Ectodermal cell (in vitro differentiated cells): ENCODE measurements at regions not wholly inside any gene's neighbourhood (a gene's known extent, or its start where the extent isn't known, plus 50 kb on each side); places are given as distances from the start of the nearest gene placed in this dataset.

ENCODE experiments used
- H3K27ac ChIP-seq: 2 replicates; pipeline ENCODE4 v1.7.0; 2013; ENCODE audit warnings: mild to moderate bottlenecking, low read depth, low read length; ENCODE audit not compliant: insufficient read depth, poor library complexity, severe bottlenecking
- H3K27me3 ChIP-seq: 2 replicates; pipeline ENCODE4 v1.7.0; 2013; ENCODE audit warnings: mild to moderate bottlenecking, low read length; ENCODE audit not compliant: insufficient read depth, control insufficient read depth, poor library complexity, severe bottlenecking
- H3K36me3 ChIP-seq: one replicate; pipeline ENCODE4 v1.7.0; 2013; ENCODE audit warnings: low read length; ENCODE audit not compliant: control insufficient read depth, insufficient read depth
- H3K4me1 ChIP-seq: one replicate; pipeline ENCODE4 v1.7.0; 2013; ENCODE audit warnings: low read length; ENCODE audit not compliant: control insufficient read depth, insufficient read depth
- H3K4me3 ChIP-seq: 2 replicates; pipeline ENCODE4 v1.7.0; 2013; ENCODE audit warnings: low read depth, low read length, control low read depth; ENCODE audit not compliant: insufficient read depth
- H3K9me3 ChIP-seq: 2 replicates; pipeline ENCODE4 v1.7.0; 2013; ENCODE audit warnings: mild to moderate bottlenecking, low read length, moderate library complexity; ENCODE audit not compliant: control insufficient read depth
- WGBS, 2 experiments: methylation state at CpG; one replicate each; pipeline ENCODE4 v1.1.7; 2013; ENCODE audit warnings: missing lambda C conversion rate in 2 of 2; 5-methylcytosine and 5-hydroxymethylcytosine counted together

DNA sequence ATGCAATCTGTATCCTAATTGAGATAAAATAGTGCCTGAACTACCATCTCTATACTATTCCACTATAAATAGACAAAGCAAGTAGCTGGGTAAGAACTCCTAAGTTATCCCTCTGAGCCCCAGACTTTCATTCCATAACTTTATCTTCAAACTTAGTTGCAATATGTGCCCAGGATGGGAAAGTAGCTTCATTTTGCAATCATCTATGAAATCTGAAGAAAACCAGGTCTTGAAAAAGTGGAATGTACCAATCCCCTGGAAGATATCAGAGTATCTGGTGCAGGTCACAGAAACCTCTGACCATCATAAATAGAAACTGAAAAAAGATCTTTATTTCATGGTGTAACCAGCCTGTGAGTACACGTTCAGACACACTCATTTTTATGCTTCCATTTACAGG lies 78.1 kb upstream of the TMEM178A start:
- Histone ChIP-seq H3K27me3 (no peaks in the 10 kb centered on the region), H3K9me3 (no peaks in the 10 kb centered on the region), H3K4me3 (no peak overlapping the region), H3K4me1 (no peaks in the 10 kb centered on the region), H3K36me3 (no peaks in the 10 kb centered on the region), H3K27ac (no peak overlapping the region)
- WGBS, 2 experiments, result 77 to 83% methylated on average over 1 of the region's 1 CpG

DNA sequence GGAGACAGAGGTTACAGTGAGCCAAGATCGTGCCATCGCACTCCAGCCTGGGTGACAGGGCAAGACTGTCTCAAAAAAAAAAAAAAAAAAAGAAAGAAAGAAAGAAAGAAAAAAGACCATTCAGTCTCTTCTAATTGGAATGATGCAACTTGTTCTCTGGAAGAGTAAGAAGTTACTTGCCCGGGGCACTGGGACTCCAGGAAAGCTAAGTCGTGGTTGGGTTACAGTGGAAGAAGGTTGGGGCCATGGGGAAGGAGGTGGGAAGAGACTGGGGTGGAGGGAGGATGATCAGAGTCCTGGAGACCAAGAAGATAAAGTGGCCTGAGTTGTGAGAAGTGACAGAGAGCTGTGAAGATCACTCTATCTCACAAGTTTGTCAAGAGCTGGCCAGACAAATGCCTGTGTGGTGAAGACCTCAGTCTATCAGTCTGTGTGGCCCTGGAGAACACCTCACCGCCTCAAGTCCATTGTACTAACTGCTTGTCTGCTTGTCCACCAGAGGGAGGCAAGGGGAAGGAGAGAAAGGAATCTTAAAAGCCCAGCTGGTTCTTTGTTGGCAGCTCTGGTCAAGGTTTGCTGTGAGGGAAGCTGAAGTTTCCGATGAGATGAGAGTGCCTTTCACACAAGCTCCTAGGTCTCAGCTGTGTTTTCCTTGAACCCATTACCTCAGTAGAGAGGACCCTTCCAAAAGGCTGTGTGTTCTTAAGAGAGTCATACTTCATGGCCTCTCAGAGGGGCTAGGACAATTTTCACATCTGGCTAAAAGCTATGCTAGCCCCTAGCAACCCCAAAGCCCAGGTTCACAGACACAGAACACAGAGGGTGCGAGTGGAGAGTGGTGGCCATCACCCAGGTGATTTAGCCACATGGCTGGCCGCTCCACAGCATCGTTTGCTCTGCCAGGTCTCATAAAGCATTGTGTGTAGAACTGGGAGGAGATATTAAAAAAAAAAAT lies 72.0 kb upstream of the TMEM178A start:
- 79 to 83% methylated on average over 9 of the region's 9 CpGs for WGBS, 2 experiments
- Histone ChIP-seq H3K36me3 (no peaks in the 10 kb centered on the region), H3K27ac (no peak overlapping the region)

DNA sequence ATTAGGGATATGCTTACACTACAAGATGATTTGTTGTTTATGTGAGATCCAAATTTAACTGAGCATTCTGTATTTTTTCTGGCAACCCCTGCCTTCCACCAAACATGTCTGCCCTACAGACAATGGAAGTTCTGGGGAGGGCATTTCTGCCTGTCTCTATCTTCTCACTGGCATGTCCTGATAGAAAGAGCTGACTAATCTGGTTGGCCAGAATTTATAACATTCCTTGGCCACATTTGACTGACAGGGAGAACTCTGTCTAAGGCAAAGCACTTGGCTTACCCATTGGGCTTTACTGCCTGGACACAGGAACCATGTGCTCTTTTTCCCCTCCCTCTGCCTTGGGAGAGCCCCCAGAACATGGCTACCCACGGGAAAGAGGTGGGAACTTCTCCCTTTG lies 70.6 kb upstream of the TMEM178A start:
- no peaks in the 10 kb centered on the region for H3K36me3 ChIP-seq
- 79 to 82% methylated on average over 1 of the region's 1 CpG for WGBS, 2 experiments
- H3K27me3 ChIP-seq, result no peaks in the 10 kb centered on the region
- H3K4me3 ChIP-seq, result no peak overlapping the region
- no peaks in the 10 kb centered on the region for H3K4me1 ChIP-seq
- H3K9me3 ChIP-seq, result no peaks in the 10 kb centered on the region
- H3K27ac ChIP-seq, result no peak overlapping the region

More for the DNA sequence above, 72.0 kb upstream of the TMEM178A start:
- Histone ChIP-seq H3K27me3 (no peaks in the 10 kb centered on the region), H3K4me3 (no peak overlapping the region), H3K9me3 (no peaks in the 10 kb centered on the region), H3K4me1 (no peaks in the 10 kb centered on the region)

DNA sequence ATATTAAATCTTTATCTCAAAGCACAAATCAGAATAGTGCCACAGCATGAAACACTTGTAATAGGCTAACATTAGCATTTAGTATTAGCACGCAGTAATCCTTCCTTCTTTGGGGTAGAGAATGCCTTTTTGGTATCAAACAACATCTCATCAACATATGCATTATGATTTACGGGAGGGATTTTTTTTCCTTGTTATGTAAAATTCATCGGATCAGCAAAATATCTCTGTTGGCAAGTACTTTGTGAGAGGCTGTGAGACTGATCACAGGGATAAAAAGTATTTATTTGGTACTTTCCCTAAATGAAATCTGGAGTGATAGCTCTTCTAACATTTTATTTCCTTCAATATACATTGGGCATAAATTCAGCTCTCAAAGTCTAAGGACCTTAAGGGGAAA lies 68.4 kb upstream of the TMEM178A start:
- Histone ChIP-seq H3K4me3 (no peak overlapping the region), H3K27me3 (no peaks in the 10 kb centered on the region), H3K4me1 (no peaks in the 10 kb centered on the region), H3K27ac (no peak overlapping the region), H3K36me3 (no peaks in the 10 kb centered on the region), H3K9me3 (no peaks in the 10 kb centered on the region)
- whole genome bisulfite sequencing, 2 experiments, result 82 to 89% methylated on average over 3 of the region's 3 CpGs

DNA sequence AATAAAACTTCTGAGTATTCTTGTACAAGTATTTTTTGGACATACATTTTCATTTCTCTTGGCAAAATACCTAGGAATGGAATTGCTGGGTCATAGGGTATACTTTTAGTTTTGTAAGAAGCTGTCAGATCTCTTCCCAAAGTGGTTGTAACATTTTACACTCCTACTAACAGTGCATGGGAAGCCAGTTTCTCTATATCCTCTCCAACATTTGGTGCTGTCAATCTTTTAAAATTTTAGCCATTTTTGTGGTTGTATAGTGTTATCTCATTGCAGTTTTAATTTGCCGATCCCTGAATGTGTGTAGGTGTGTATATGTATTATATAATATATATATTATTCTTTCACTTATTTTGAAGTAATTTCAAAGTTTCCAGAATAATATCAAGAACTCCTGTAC lies 63.1 kb upstream of the TMEM178A start:
- no CpG with 5 or more reads among the region's 1 CpG for WGBS, 2 experiments
- Histone ChIP-seq H3K27me3 (no peaks in the 10 kb centered on the region), H3K36me3 (no peaks in the 10 kb centered on the region), H3K9me3 (no peaks in the 10 kb centered on the region), H3K4me1 (peaks cover 1% of the 10 kb centered on the region), H3K4me3 (no peak overlapping the region), H3K27ac (no peak overlapping the region)

DNA sequence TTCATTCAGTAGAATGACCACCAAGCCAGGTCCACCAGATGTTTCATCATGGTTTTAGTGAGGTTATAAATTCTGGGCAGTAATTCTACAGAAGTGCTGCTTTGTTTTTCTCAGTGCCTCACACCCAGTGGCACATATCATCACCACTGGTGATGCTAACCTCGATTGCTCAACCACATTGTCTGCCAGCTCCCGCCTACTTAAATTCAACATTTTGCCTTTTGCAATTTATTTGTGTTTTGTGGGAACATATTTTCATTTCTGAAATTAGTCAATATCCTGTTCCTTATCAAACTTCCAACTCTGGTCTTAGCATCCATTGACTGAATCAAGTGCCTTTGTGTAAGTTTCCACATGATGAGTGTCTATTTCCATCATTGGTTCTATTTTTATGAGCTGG lies 62.3 kb upstream of the TMEM178A start:
- Histone ChIP-seq H3K4me1 (peaks cover 8% of the 10 kb centered on the region), H3K9me3 (no peaks in the 10 kb centered on the region), H3K27me3 (no peaks in the 10 kb centered on the region), H3K27ac (no peak overlapping the region), H3K36me3 (no peaks in the 10 kb centered on the region), H3K4me3 (no peak overlapping the region)
- 47 to 50% methylated on average over 2 of the region's 2 CpGs for WGBS, 2 experiments

DNA sequence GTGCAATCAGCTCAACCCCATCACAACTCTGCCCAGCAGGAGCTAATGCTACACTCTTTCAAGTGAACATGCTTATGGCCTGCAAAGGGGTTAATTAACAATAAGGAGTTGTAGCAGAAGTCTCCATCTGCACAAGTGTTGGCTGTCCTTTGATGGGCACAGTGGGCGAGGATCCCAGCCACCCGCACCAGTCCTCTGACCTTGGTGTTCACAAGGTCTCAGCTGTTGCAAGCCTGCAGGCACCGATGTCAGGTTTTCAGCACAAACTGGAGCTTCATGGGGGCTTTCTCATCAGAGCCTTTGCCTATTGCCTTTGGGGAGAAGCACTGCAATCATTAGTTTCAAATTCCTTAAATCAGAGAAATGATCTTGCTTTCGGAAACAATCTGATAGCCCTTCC lies 60.9 kb upstream of the TMEM178A start:
- Histone ChIP-seq H3K36me3 (no peaks in the 10 kb centered on the region), H3K27me3 (no peaks in the 10 kb centered on the region)
- 87 to 91% methylated on average over 4 of the region's 4 CpGs for WGBS, 2 experiments

DNA sequence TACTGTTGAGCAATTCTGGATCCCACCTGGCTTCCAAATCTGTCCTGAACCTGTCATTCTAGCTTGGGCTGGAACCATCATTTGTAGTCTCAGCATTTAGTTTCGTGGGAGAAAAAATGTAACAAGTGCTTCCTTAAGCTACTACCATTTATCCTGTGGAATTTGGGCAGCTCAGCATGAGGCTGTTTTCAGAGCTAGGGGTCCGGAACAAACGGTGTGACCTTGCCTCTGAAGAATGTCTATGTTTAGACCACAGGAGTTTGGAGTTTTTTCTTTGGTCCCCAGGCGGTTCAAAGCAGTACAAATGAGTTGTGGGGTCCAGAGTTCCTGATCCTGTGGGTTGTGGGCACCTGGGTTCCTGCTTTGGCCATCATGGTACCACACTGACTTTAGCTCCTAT lies 59.1 kb upstream of the TMEM178A start:
- no peaks in the 10 kb centered on the region for H3K27me3 ChIP-seq
- no peaks in the 10 kb centered on the region for H3K9me3 ChIP-seq
- WGBS, 2 experiments, result 62 to 79% methylated on average over 4 of the region's 4 CpGs
- H3K4me1 ChIP-seq, result peaks cover 15% of the 10 kb centered on the region
- no peak overlapping the region for H3K27ac ChIP-seq
- no peak overlapping the region for H3K4me3 ChIP-seq
- no peaks in the 10 kb centered on the region for H3K36me3 ChIP-seq

More for the DNA sequence above, 60.9 kb upstream of the TMEM178A start:
- Histone ChIP-seq H3K4me1 (peaks cover 15% of the 10 kb centered on the region), H3K27ac (no peak overlapping the region), H3K4me3 (no peak overlapping the region), H3K9me3 (no peaks in the 10 kb centered on the region)

DNA sequence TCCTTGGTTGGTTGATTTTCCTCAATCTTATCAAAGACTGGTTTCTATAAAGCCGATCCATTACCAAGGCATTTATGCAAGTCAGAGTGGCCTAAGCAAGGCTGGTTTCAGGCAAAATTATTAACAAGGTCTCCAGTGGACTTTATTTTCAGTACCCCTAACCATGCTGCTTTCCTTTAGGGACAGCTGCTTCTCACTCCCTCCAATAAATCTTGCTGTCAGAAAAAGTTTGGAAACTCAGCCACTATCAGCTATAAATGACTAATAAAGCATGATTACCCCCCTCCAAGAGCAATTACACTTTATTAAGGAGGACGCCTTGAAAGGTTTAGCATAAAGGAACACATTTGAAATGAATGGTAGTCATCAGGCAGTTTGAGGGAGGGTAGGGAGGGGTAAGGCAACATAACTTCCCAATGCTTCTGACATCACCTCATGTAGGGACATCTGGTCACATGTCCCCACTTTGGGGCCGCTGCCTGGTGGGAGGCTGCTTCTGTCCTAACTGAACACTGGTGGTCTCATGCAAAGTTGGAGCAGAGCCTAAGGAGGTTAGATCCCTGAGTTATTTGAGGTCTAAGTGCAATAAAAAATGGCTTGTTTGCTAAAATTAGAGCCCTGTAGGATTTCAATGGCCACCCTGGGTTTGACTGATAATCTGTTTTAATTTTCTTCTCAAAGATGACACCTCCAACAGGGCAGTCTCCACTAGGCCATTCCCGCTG lies 58.0 kb upstream of the TMEM178A start:
- H3K36me3 ChIP-seq, result no peaks in the 10 kb centered on the region
- WGBS, 2 experiments, result 74 to 81% methylated on average over 3 to 4 of the region's 4 CpGs
- H3K27ac ChIP-seq, result peak overlapping the region; percentile 44
- H3K4me1 ChIP-seq, result peaks cover 15% of the 10 kb centered on the region
- H3K27me3 ChIP-seq, result no peaks in the 10 kb centered on the region
- no peak overlapping the region for H3K4me3 ChIP-seq
- H3K9me3 ChIP-seq, result no peaks in the 10 kb centered on the region

DNA sequence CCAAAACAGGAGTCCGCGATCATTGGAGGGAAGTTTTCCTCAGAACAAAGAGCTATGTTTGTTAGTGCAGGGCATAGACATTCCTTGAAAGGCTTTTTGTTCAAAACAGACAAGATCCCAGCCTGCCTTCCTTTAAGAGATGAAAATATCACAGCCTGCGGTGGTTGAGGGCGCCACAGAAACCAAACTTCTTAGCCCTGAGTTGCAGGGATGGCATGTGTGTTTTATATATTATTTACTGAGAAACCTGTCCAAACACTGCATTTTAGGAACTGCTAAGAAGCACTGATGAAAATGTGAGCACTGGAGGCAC lies 57.5 kb upstream of the TMEM178A start:
- Histone ChIP-seq H3K27me3 (no peaks in the 10 kb centered on the region), H3K27ac (peak overlapping the region; percentile 44), H3K36me3 (no peaks in the 10 kb centered on the region), H3K9me3 (no peaks in the 10 kb centered on the region), H3K4me1 (peaks cover 15% of the 10 kb centered on the region), H3K4me3 (no peak overlapping the region)
- WGBS, 2 experiments, result 70 to 75% methylated on average over 4 of the region's 4 CpGs
